KMS-11 (cell line): ENCODE measurements at regions not wholly inside any gene's neighbourhood (a gene's known extent, or its start where the extent isn't known, plus 50 kb on each side); places are given as distances from the start of the nearest gene placed in this dataset.

Experiments used
- H2AFZ ChIP-seq: fragments of 200-600 bp; sonication (generic); 2 replicates; pipeline ENCODE4 v1.6.1; 2016; ENCODE audit warnings: antibody characterized with exemption, mixed run types, low read depth
- H3K27ac ChIP-seq: fragments of 200-600 bp; sonication (generic); 2 replicates; pipeline ENCODE4 v1.6.1; 2016; ENCODE audit warnings: mild to moderate bottlenecking, mixed run types
- H3K27me3 ChIP-seq: fragments of 200-600 bp; sonication (generic); 2 replicates; pipeline ENCODE4 v1.6.1; 2017; ENCODE audit warnings: mild to moderate bottlenecking, low read depth, mixed run types, moderate library complexity; ENCODE audit not compliant: insufficient read depth
- H3K36me3 ChIP-seq: fragments of 200-600 bp; sonication (generic); 2 replicates; pipeline ENCODE4 v1.6.1; 2017; ENCODE audit warnings: mild to moderate bottlenecking, mixed run types; ENCODE audit not compliant: insufficient read depth
- H3K4me1 ChIP-seq: fragments of 200-600 bp; sonication (generic); 2 replicates; pipeline ENCODE4 v1.6.1; 2016; ENCODE audit warnings: mild to moderate bottlenecking, low read depth, mixed run types; ENCODE audit not compliant: poor library complexity, severe bottlenecking
- H3K4me2 ChIP-seq: fragments of 200-600 bp; sonication (generic); 2 replicates; pipeline ENCODE4 v1.7.0; 2016; ENCODE audit warnings: mild to moderate bottlenecking, mixed run types
- H3K4me3 ChIP-seq: fragments of 200-600 bp; sonication (generic); IDR thresholded peaks from 2 replicates; pipeline ENCODE4 v1.6.1; 2017; ENCODE audit warnings: low read depth, low read length, mixed read lengths; ENCODE audit not compliant: insufficient read depth
- H3K79me2 ChIP-seq: fragments of 200-600 bp; sonication (generic); 2 replicates; pipeline ENCODE4 v1.6.1; 2016; ENCODE audit warnings: low read depth, mixed run types; ENCODE audit not compliant: insufficient read depth
- H3K9ac ChIP-seq: fragments of 200-600 bp; sonication (generic); 2 replicates; pipeline ENCODE4 v1.6.1; 2016; ENCODE audit warnings: mild to moderate bottlenecking, mixed run types
- H4K20me1 ChIP-seq: fragments of 200-600 bp; sonication (generic); 2 replicates; pipeline ENCODE4 v1.6.1; 2016; ENCODE audit warnings: mild to moderate bottlenecking, mixed run types; ENCODE audit not compliant: insufficient read depth
- TF ChIP-seq, protein P1 (sequence below): fragments of 200-600 bp; sonication (generic); conservative IDR thresholded peaks from 2 replicates; pipeline ENCODE4 v1.6.1; 2017; ENCODE audit warnings: low read depth, mild to moderate bottlenecking, antibody characterized with exemption, low read length, moderate library complexity, mixed read lengths

GRCh38 chr2:118584877-118585276, 262.6 kb downstream of the EN1 start:
- Histone ChIP-seq H3K4me3 (no peak overlapping the region), H4K20me1 (no peaks in the 10 kb centered on the region), H3K27me3 (no peaks in the 10 kb centered on the region), H3K79me2 (no peaks in the 10 kb centered on the region), H3K4me1 (no peaks in the 10 kb centered on the region), H3K4me2 (no peak overlapping the region), H3K36me3 (no peaks in the 10 kb centered on the region), H2AFZ (no peak overlapping the region), H3K9ac (no peak overlapping the region), H3K27ac (no peak overlapping the region)
- TF ChIP-seq, protein P1, sequence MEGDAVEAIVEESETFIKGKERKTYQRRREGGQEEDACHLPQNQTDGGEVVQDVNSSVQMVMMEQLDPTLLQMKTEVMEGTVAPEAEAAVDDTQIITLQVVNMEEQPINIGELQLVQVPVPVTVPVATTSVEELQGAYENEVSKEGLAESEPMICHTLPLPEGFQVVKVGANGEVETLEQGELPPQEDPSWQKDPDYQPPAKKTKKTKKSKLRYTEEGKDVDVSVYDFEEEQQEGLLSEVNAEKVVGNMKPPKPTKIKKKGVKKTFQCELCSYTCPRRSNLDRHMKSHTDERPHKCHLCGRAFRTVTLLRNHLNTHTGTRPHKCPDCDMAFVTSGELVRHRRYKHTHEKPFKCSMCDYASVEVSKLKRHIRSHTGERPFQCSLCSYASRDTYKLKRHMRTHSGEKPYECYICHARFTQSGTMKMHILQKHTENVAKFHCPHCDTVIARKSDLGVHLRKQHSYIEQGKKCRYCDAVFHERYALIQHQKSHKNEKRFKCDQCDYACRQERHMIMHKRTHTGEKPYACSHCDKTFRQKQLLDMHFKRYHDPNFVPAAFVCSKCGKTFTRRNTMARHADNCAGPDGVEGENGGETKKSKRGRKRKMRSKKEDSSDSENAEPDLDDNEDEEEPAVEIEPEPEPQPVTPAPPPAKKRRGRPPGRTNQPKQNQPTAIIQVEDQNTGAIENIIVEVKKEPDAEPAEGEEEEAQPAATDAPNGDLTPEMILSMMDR, result no peak

GRCh38 chr2:118584062-118584749, 263.2 kb downstream of the EN1 start:
- Histone ChIP-seq H3K79me2 (no peaks in the 10 kb centered on the region), H3K27me3 (no peaks in the 10 kb centered on the region), H3K36me3 (no peaks in the 10 kb centered on the region), H2AFZ (no peak overlapping the region), H3K4me3 (no peak overlapping the region), H3K4me2 (no peak overlapping the region), H3K27ac (no peak overlapping the region), H3K4me1 (no peaks in the 10 kb centered on the region), H3K9ac (no peak overlapping the region), H4K20me1 (no peaks in the 10 kb centered on the region)
- TF ChIP-seq, protein P1, result no peak

DNA sequence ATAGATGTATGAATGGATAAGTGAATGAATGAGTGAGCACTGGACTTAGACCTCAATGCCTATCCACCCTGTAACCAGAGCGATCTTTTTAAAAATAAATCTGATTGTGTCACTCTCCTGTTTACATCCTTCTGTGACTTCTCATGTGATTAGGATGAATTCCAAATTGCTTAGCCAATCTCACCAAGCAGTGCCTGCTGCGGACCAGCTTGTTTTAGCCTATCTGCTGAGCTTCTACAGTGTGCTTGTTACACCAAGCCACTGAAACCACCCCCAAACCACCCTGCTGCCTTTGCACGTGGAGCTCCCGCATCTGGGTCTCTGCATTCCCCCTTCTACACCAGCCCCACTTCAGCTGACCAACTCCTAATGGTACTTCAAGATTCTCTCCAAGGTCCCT, 265.4 kb downstream of the EN1 start:
- Histone ChIP-seq H3K27me3 (no peaks in the 10 kb centered on the region), H3K79me2 (no peaks in the 10 kb centered on the region), H3K4me2 (no peak overlapping the region), H2AFZ (no peak overlapping the region), H3K36me3 (no peaks in the 10 kb centered on the region), H3K27ac (no peak overlapping the region), H3K9ac (no peak overlapping the region), H3K4me1 (no peaks in the 10 kb centered on the region), H4K20me1 (no peaks in the 10 kb centered on the region), H3K4me3 (no peak overlapping the region)
- TF ChIP-seq, protein P1, result no peak

DNA sequence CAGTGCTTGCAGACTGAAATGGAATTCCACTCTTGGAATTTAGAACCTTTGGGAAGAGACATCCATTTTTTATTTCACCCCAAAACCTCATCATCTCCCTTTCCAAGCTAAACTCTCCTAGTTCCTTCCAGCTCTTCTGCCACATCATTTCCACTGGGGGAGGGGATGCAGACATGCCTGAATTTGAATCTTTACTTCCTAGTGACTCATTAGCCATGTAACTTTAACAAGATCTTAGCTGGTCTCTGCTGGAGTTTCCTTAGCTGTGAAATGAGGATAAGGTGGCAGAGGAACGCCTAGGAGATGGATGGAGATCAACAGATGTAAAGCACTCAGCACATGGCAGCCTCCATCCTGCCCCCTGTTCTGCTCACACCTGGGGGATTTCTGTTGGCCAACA, 266.8 kb downstream of the EN1 start:
- Histone ChIP-seq H3K4me1 (no peaks in the 10 kb centered on the region), H3K27me3 (no peaks in the 10 kb centered on the region), H3K4me3 (no peak overlapping the region), H3K36me3 (no peaks in the 10 kb centered on the region), H4K20me1 (no peaks in the 10 kb centered on the region), H3K4me2 (no peak overlapping the region), H3K79me2 (no peaks in the 10 kb centered on the region), H2AFZ (no peak overlapping the region), H3K9ac (no peak overlapping the region), H3K27ac (no peak overlapping the region)
- TF ChIP-seq, protein P1, result no peak
